ENCODE measurements at regions not wholly inside any gene's neighbourhood (a gene's known extent, or its start where the extent isn't known, plus 50 kb on each side); places are given as distances from the start of the nearest gene placed in this dataset.

DNA sequence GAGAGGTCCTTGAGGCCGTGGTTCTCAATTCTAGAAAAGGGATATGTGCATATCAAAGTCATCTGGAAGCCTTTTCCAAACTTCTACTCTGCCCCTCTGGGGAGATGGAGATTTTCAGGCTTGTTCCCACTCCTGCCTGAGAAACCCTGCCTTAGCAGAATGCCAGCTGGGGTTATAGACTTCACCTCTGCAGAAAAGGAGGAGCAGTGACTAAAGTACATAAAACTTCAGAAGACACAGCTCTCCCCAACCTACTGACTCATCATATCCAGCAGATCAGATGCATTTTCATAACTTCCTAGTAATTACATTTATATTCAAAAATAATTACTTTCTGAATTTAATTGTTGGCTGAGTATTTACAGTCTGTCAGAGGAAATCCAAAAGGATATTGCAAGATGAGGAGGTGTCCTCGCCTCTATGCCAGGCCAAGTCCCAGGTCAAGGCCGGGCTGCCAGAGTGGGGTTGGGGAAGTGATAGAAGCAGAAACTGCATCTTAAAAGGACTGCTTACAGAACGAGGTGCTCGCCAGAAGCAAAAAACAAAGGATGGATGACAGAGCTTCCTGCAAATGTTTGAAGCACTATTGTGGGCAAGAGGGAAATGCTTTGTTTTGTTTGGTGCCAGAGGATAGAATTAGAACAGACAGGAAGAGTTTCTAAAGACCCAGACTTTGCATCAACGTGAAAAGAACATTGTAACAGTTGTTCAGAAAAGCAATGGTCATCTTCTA is 75.6 kb upstream of the APCDD1 start:
- Histone ChIP-seq H3K4me3 (ENCODE audit: low read length) (no peak overlapping the region), H3K4me2 (ENCODE audit: low read length) (peak overlapping the region; percentile 47), H3K4me1 (ENCODE audit: control insufficient read depth, insufficient read depth, low read length) (peaks cover 33% of the 10 kb centered on the region), H3K9ac (ENCODE audit: low read depth, low read length) (peak overlapping the region; percentile 58), H3K27me3 (ENCODE audit: control insufficient read depth, insufficient read depth, low read length) (no peaks in the 10 kb centered on the region), H3K9me3 (replicated peaks; ENCODE audit: low read length) (no peaks in the 10 kb centered on the region), H3K36me3 (ENCODE audit: insufficient read depth, low read length) (no peaks in the 10 kb centered on the region)

DNA sequence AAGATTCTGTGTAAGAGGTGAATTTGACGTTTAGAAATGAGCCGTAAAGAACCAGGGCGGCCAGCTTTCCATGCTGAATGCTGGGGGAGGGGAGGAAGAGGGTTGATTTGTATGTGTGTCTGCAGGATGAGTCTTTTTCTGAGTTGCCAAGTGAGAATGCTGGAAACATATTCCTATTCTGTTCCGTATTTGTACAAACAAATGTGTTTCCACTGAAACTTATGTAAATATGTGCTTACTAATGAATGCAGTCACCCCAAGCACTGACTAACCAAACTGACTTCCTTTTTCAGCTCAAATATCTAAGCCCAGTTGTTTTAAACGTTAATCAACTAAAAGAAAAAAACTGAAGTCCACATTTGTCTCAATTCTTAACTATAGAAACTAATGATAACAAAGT is 74.9 kb upstream of the APCDD1 start:
- Histone ChIP-seq H3K27me3 (ENCODE audit: control insufficient read depth, insufficient read depth, low read length) (no peaks in the 10 kb centered on the region), H3K4me1 (ENCODE audit: control insufficient read depth, insufficient read depth, low read length) (peaks cover 33% of the 10 kb centered on the region), H3K9me3 (replicated peaks; ENCODE audit: low read length) (no peaks in the 10 kb centered on the region), H3K4me3 (ENCODE audit: low read length) (no peak overlapping the region), H3K4me2 (ENCODE audit: low read length) (no peak overlapping the region), H3K36me3 (ENCODE audit: insufficient read depth, low read length) (no peaks in the 10 kb centered on the region), H3K9ac (ENCODE audit: low read depth, low read length) (no peak overlapping the region)

DNA sequence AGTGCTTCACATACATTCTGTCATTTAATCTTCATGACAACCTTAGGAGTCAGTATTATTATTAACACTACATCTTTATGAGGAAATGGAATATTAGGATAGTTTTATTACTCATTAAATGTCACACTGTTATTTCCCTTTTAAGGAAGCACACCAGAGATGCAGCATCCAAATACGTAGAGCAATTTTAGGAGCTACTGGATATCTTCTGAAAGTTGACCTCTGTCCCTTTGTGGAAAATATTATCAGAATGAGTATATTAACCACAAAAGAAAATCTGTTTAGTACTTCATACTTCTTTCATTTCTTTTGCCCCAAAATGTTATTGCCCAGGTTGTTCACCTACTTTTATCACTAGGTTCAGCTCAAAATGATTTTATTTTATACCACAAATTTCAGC is 72.9 kb upstream of the APCDD1 start:
- no peak overlapping the region for H3K4me2 ChIP-seq (ENCODE audit: low read length)
- no peak overlapping the region for H3K9ac ChIP-seq (ENCODE audit: low read depth, low read length)
- H3K4me1 ChIP-seq (ENCODE audit: control insufficient read depth, insufficient read depth, low read length): peaks cover 32% of the 10 kb centered on the region
- H3K36me3 ChIP-seq (ENCODE audit: insufficient read depth, low read length): no peaks in the 10 kb centered on the region
- H3K27me3 ChIP-seq (ENCODE audit: control insufficient read depth, insufficient read depth, low read length): no peaks in the 10 kb centered on the region
- no peak overlapping the region for H3K4me3 ChIP-seq (ENCODE audit: low read length)
- no peaks in the 10 kb centered on the region for H3K9me3 ChIP-seq (replicated peaks; ENCODE audit: low read length)

DNA sequence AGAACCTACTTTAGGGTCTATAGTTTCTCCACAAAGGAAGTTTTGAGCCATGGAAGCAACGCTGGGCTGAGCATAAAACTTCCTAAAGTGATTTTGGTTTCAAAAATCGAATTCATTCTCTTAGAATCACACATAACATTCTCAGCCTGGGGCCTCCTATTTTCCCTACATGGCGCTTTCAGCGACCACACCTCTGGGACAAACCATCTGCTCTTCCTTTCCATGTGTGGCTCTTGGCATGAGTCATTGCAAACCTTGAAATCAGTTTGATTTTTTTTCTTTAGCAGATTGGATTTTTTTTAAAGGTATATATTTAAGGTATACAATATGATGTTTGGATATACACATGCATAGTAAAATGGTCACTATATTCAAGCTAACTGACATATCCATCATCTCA is 72.5 kb upstream of the APCDD1 start:
- H3K4me2 ChIP-seq (ENCODE audit: low read length): no peak overlapping the region
- H3K9me3 ChIP-seq (replicated peaks; ENCODE audit: low read length): no peaks in the 10 kb centered on the region
- peaks cover 2% of the 10 kb centered on the region for H3K27me3 ChIP-seq (ENCODE audit: control insufficient read depth, insufficient read depth, low read length)
- no peak overlapping the region for H3K9ac ChIP-seq (ENCODE audit: low read depth, low read length)
- H3K36me3 ChIP-seq (ENCODE audit: insufficient read depth, low read length): no peaks in the 10 kb centered on the region
- H3K4me3 ChIP-seq (ENCODE audit: low read length): no peak overlapping the region
- peaks cover 28% of the 10 kb centered on the region for H3K4me1 ChIP-seq (ENCODE audit: control insufficient read depth, insufficient read depth, low read length)

DNA sequence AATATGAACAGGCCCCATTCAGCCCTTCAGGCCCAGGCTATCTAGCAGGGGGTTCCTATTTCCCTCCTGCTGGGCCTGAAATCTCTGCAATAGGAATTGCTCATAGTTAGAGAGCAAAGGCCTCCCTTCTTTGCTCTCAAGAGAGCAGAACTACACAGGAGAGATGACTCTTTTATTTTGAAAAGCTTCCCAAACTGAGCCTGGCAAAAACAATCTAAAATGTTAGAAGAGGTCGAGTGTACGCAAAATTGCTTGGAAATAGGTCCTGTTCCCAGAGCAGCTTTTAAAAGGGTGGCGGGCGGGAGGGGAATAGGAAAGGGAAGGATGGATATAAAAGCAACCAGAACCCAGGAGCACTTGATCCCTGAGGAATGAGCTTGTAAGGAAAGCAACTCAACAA is 68.4 kb upstream of the APCDD1 start:
- peaks cover 7% of the 10 kb centered on the region for H3K27me3 ChIP-seq (ENCODE audit: control insufficient read depth, insufficient read depth, low read length)
- H3K4me1 ChIP-seq (ENCODE audit: control insufficient read depth, insufficient read depth, low read length): no peaks in the 10 kb centered on the region
- no peaks in the 10 kb centered on the region for H3K36me3 ChIP-seq (ENCODE audit: insufficient read depth, low read length)

DNA sequence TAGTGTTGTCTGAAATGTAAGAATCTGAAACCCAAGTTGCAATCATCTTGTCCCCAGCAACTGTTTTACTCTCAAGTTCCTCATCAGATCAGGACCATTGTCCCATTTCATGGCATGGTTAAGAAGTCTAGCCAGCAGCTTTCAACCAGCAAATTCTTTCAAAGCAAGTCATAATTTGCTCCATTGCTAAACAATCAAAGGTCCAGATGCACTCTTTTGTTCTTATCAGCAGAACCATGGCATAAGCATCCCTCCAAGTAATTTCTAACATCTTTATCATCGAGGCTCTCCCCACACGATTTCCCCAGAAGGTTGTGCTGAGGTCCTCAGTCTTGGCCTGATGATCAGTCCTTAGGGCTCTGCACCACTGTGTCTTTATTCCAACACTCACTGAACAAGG is 67.5 kb upstream of the APCDD1 start:
- no peaks in the 10 kb centered on the region for H3K9me3 ChIP-seq (replicated peaks; ENCODE audit: low read length)

More for the DNA sequence above, 68.4 kb upstream of the APCDD1 start:
- H3K9me3 ChIP-seq (replicated peaks; ENCODE audit: low read length): no peaks in the 10 kb centered on the region
- H3K4me2 ChIP-seq (ENCODE audit: low read length): no peak overlapping the region
- no peak overlapping the region for H3K4me3 ChIP-seq (ENCODE audit: low read length)
- no peak overlapping the region for H3K9ac ChIP-seq (ENCODE audit: low read depth, low read length)

DNA sequence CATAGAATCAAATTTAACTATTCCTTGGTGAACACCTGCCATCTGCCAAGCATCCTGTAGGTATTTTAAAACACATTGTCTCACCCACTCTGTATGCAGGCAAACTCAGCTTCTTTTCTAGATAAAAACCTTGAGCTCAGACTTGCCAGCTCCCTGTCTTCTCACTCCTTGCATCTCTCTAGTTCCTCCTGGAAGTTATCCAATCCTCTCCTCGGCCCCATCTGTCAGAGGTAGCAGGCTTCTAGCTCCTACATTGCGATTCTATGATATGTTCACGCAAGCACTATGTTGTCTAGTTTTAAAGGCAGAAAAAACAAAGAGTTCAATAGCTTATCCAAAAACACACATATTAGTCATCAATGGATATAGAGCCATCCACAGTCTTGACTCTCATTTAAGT is 67.0 kb upstream of the APCDD1 start:
- Histone ChIP-seq H3K4me1 (ENCODE audit: control insufficient read depth, insufficient read depth, low read length) (no peaks in the 10 kb centered on the region), H3K27me3 (ENCODE audit: control insufficient read depth, insufficient read depth, low read length) (peaks cover 7% of the 10 kb centered on the region), H3K4me2 (ENCODE audit: low read length) (no peak overlapping the region), H3K9ac (ENCODE audit: low read depth, low read length) (no peak overlapping the region), H3K9me3 (replicated peaks; ENCODE audit: low read length) (no peaks in the 10 kb centered on the region), H3K36me3 (ENCODE audit: insufficient read depth, low read length) (no peaks in the 10 kb centered on the region), H3K4me3 (ENCODE audit: low read length) (no peak overlapping the region)

More for the DNA sequence above, 67.5 kb upstream of the APCDD1 start:
- H3K4me2 ChIP-seq (ENCODE audit: low read length): no peak overlapping the region
- no peaks in the 10 kb centered on the region for H3K4me1 ChIP-seq (ENCODE audit: control insufficient read depth, insufficient read depth, low read length)
- H3K4me3 ChIP-seq (ENCODE audit: low read length): no peak overlapping the region
- H3K9ac ChIP-seq (ENCODE audit: low read depth, low read length): no peak overlapping the region
- H3K27me3 ChIP-seq (ENCODE audit: control insufficient read depth, insufficient read depth, low read length): peaks cover 7% of the 10 kb centered on the region
- H3K36me3 ChIP-seq (ENCODE audit: insufficient read depth, low read length): no peaks in the 10 kb centered on the region

DNA sequence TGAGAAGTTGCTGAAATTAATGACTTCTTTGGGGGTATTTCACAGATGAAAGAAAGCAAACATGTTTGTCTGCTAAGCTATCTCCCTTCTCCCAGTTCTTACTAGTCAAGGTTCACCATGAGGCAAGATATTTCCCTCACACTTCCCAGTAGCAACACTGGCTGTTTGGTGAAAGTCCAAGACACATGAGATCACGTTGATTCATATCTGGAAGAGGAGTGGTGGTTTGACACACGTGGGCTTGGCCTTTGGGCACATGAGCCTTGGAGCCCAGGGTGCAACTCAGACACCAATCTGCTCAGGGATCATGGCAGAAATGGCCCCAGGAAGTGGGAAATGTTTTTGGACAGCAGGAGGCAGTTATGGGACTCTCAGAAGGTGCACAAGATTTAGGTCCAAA is 66.1 kb upstream of the APCDD1 start:
- Histone ChIP-seq H3K9me3 (replicated peaks; ENCODE audit: low read length) (no peaks in the 10 kb centered on the region), H3K27me3 (ENCODE audit: control insufficient read depth, insufficient read depth, low read length) (peaks cover 7% of the 10 kb centered on the region), H3K4me1 (ENCODE audit: control insufficient read depth, insufficient read depth, low read length) (no peaks in the 10 kb centered on the region), H3K4me3 (ENCODE audit: low read length) (no peak overlapping the region), H3K4me2 (ENCODE audit: low read length) (no peak overlapping the region), H3K9ac (ENCODE audit: low read depth, low read length) (no peak overlapping the region), H3K36me3 (ENCODE audit: insufficient read depth, low read length) (no peaks in the 10 kb centered on the region)

DNA sequence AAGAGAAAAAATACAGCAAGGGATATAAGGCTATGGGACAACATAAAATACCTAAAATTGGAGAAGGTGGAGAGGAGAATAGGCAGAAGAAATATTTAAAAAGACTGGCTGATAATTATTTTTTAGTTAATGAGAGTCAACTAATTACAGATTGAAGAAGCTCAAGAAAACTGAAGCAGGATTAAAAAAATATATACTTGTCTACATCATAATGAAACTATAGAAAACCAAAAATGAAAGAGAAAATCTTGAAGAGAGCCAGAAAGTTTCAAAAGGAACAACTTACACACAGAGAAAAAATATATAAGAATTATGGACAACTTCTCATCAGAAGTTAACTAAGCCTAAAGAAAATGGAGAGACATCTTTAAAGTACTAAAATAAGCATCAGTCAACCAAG is 62.9 kb upstream of the APCDD1 start:
- no peak overlapping the region for H3K9ac ChIP-seq (ENCODE audit: low read depth, low read length)
- no peak overlapping the region for H3K4me3 ChIP-seq (ENCODE audit: low read length)
- H3K27me3 ChIP-seq (ENCODE audit: control insufficient read depth, insufficient read depth, low read length): peaks cover 7% of the 10 kb centered on the region
- no peaks in the 10 kb centered on the region for H3K4me1 ChIP-seq (ENCODE audit: control insufficient read depth, insufficient read depth, low read length)
- H3K36me3 ChIP-seq (ENCODE audit: insufficient read depth, low read length): no peaks in the 10 kb centered on the region
- H3K4me2 ChIP-seq (ENCODE audit: low read length): no peak overlapping the region
- no peaks in the 10 kb centered on the region for H3K9me3 ChIP-seq (replicated peaks; ENCODE audit: low read length)

DNA sequence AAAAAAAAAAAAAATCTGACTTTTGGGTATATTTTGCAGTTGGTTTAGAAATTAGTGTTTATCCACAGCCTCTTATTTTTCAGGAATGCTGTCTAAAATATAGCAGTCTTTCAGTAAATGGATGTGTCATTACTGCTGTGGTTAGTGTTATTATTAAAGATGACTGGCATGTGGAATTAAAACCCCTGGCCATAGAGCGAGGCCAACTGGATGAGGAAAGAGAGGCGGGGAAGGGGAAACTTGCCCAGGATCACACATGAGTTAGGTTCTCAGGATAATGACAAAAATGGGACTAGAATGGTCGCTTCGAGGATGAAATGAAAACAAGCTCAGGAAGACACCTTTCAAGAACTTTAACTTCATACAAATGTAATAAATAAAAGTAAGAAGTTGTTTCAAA is 57.4 kb upstream of the APCDD1 start:
- H3K4me3 ChIP-seq (ENCODE audit: low read length): no peak overlapping the region

DNA sequence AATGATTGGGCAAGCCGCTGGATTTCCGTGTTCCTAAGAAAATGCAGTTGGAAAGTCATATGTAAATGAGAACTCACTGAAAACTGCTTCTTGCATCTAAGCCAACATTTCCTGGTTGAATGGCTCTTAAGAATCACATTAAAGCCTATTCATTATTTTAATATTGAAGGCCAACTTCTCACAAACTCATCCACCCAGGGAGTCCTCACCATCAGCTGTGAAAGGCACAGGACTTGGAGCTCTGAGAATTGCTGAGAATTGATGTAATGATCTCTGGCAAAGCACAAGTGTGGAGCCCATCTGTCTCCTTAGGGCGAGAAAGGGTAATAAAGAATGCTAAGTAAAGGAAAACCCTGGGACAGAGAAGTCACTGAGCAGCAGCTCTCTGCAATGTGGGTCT is 55.9 kb upstream of the APCDD1 start:
- Histone ChIP-seq H3K4me1 (ENCODE audit: control insufficient read depth, insufficient read depth, low read length) (no peaks in the 10 kb centered on the region), H3K4me2 (ENCODE audit: low read length) (no peak overlapping the region), H3K9me3 (replicated peaks; ENCODE audit: low read length) (no peaks in the 10 kb centered on the region), H3K9ac (ENCODE audit: low read depth, low read length) (no peak overlapping the region), H3K4me3 (ENCODE audit: low read length) (no peak overlapping the region), H3K36me3 (ENCODE audit: insufficient read depth, low read length) (no peaks in the 10 kb centered on the region), H3K27me3 (ENCODE audit: control insufficient read depth, insufficient read depth, low read length) (peaks cover 3% of the 10 kb centered on the region)

More for the DNA sequence above, 57.4 kb upstream of the APCDD1 start:
- H3K9me3 ChIP-seq (replicated peaks; ENCODE audit: low read length): no peaks in the 10 kb centered on the region
- H3K4me2 ChIP-seq (ENCODE audit: low read length): no peak overlapping the region
- no peaks in the 10 kb centered on the region for H3K36me3 ChIP-seq (ENCODE audit: insufficient read depth, low read length)
- peaks cover 3% of the 10 kb centered on the region for H3K27me3 ChIP-seq (ENCODE audit: control insufficient read depth, insufficient read depth, low read length)
- no peaks in the 10 kb centered on the region for H3K4me1 ChIP-seq (ENCODE audit: control insufficient read depth, insufficient read depth, low read length)
- no peak overlapping the region for H3K9ac ChIP-seq (ENCODE audit: low read depth, low read length)

DNA sequence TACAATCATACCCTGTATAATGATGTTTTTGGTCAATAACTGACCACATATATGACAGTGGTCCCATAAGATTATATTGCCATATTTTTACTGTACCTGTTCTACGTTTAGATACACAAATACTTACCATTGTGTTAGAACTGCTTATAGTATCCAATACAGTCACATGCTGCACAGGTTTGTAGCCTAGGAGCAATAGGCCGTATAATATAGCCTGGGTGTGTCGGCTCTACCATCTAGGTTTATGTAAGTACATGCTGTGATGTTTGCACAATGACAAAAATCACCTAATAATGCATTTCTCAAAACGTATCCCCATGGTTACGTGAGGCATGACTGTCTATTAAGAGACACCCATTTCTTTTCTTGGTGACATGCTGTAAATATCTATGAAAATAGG is 55.0 kb upstream of the APCDD1 start:
- Histone ChIP-seq H3K9ac (ENCODE audit: low read depth, low read length) (no peak overlapping the region), H3K36me3 (ENCODE audit: insufficient read depth, low read length) (no peaks in the 10 kb centered on the region), H3K4me2 (ENCODE audit: low read length) (no peak overlapping the region), H3K9me3 (replicated peaks; ENCODE audit: low read length) (no peaks in the 10 kb centered on the region), H3K4me3 (ENCODE audit: low read length) (no peak overlapping the region), H3K27me3 (ENCODE audit: control insufficient read depth, insufficient read depth, low read length) (peaks cover 3% of the 10 kb centered on the region), H3K4me1 (ENCODE audit: control insufficient read depth, insufficient read depth, low read length) (no peaks in the 10 kb centered on the region)
